NCI-H146 (cell line): ENCODE measurements at regions not wholly inside any gene's neighbourhood (a gene's known extent, or its start where the extent isn't known, plus 50 kb on each side); places are given as distances from the start of the nearest gene placed in this dataset.
"Not testable (repeated sequence)": the region's sequence is repeated elsewhere in the genome, so short reads cannot be mapped to it uniquely, and the experiment has no call there.

Source experiments
- DNase-seq: peaks from one replicate; lab custom pipeline; 2025; lab: John Stamatoyannopoulos, UW

DNA sequence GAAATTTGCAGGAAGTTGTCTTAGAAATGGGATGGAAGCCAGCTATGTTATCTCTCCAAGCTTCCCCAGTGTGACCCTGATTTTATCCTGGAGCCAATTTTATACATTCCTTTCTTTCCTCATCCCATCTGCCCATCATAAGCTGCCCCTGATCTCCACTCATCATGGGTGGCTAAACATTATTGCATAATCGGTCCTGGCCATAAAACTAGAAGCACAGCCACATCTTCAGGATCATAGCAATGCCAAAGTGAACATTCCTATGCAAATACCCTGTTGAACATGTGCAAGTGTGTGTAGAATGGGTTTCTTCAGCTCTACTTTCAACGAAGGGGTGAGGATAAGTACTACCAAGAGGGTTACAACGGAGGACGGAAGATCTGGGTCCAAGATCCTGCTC, 50.6 kb upstream of the COG2 start:
- no peak for DNase-seq

DNA sequence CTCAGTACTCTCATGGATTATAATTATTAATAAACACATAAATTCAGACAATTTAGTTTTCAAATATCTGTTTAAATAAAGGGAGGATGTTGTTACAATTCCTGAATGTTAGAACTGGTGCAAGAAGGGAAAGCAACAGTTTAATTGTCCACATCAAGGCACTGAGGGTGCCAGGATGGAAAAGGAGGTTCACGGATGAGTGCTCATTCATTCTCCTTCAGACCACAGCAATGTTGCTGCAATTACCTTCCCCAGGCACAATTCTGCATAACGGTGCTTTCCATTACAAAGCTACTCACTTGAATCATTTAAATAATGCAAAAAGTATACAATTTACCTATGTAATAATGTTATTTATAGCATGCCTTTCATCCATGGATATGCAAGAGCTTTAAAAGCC, 52.3 kb upstream of the COG2 start:
- DNase-seq: peak; percentile 4

DNA sequence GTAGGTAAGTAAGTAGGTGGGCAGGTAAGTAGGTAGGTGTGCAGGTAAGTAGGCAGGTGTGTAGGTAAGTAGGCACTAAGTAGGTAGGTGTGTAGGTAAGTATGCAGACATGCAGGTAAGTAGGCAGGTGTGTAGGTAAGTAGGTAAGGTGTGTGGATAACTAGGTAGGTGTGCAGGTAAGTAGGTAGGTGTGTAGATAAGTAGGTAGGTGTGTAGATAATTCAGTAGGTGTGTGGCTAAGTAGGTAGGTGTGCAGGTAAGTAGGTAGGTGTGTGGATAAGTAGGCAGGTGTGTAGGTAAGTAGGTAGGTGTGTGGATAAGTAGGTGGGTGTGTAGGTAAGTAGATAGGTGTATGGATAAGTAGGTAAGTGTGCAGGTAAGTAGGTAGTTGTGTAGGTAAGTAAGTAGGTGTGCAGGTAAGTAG, 53.9 kb upstream of the COG2 start:
- DNase-seq: no peak

DNA sequence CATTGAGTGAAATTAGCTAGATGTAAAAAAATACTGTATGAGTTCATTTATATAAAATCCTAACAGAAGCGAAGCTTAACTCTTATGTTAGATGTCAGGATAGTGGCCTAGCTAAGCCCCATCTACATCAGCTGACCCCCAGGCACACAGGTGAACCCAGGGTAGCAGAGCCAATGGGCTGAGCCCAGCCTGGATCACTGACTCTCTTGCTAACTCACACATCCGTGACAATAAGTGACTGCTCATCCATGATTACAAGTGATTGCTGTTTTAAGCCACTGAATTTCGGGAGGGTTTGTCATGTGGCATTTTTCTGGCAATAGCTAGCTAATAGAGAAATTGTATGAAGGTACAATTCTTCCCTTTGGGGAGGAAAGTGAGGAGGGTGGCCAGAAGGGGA, 55.2 kb upstream of the COG2 start:
- DNase-seq: no peak

DNA sequence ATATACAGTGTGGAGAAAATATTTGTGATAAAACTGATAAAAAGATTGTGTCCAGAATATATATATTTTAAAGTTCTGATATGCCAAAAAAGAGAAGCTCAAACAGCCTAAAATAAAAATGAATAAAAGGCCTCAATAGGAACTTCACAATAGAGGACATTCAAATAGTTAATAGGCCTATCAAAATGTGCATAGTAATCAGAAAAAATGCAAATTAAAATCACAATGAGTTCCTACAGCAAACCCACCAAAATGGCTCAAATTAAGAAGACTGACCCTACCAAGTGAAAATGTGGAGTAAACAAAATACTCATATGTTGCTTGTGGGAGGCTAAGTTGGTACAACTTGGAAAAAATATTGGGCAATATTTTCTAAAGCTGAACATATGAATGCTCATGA, 57.6 kb upstream of the COG2 start:
- DNase-seq: no peak

DNA sequence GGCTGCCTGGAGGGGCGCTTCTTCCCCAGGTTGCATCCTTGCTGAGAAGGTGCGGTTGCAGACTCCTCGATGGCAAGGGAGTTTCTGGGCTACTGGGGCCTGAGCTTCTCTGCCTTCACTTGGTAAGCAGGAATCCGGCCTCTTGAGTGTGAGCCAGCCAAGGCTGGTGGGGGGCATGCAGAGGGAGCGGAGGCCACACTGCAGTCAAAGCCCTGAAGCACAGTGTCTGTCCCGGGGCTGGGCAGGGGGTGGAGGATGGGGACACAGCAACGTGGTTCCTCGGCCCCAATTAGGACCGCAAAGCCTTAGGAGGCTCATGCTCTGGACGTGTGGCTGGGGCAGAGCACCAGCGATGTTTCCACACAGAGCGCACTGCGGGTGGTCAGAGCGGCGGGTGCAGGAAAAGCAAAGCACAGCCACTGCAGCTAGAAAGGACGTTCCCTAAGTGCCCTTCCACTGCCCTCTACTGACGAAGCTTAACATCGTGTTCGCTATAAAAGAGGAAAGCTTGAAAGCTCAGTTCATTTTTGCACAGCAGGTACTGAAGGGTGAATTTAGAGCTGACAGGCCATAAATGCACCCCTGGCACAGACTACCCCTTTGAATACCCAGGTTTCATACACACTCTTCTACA, 60.7 kb upstream of the COG2 start:
- DNase-seq: peak; percentile 75

DNA sequence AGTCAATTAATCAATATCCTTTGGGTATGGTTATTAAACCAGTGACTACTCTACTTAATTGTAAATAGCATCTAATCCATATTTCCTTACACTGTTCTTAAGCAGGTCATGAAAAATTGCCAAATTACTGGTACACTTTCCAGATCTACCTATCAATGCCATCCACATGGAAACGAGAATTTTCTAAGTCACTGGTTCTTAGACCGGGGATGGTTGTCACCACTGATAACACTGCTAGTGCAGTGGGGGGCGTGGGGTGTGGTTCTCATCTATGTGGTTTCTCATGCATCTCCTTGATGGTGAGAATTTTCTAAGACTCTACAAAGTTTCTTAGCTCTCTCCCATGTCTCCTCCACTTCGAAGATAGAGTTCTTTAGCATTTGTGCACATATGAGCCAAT, 63.7 kb upstream of the COG2 start:
- no peak for DNase-seq

DNA sequence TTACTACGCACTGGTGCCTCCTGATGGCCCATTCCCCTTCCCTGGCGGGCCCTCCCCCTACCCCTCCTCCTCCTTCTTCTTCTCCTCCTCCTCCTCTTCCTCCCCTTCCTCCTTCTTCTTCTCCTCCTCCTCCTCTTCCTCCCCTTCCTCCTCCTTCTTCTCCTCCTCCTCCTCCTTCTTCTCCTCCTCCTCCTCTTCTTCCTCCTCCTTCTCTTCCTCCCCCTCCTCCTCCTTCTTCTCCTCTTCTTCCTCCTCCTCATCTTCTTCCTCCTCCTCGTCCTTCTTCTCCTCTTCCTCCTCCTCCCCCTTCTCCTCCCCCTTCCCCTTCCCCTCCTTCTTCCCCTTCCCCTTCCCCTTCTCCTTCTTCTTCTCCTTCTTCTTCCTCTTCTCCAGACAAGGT, 64.7 kb upstream of the COG2 start:
- DNase-seq: no peak

DNA sequence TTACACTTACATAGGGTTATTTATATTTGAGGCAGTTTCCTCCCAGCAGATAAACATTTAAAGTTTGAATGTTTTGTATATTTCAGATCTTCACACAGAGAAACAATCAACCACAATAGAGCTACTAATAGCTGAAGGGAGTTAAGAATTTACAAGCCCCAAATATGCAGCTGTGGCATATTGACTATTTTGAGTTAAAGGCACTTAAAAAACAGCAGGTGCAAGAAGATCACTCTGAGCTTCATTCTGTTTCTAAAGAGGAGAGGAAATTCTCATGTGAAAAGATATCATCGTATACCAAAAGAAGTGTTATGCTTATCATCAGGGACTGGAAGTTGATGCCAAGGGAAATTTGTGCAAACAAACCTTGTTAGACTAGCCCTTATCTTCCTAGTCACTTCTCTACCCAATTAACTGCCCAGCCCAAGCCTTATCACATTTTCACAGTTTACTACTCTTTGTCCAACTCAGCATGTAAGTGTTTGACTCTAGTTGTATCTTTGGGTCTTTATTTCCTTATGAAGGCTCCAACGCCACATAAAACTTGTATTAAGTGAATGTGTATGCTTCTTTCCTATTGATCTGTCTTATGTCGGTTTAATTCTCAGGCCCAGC, 66.3 kb upstream of the COG2 start:
- DNase-seq: peak; percentile 56

DNA sequence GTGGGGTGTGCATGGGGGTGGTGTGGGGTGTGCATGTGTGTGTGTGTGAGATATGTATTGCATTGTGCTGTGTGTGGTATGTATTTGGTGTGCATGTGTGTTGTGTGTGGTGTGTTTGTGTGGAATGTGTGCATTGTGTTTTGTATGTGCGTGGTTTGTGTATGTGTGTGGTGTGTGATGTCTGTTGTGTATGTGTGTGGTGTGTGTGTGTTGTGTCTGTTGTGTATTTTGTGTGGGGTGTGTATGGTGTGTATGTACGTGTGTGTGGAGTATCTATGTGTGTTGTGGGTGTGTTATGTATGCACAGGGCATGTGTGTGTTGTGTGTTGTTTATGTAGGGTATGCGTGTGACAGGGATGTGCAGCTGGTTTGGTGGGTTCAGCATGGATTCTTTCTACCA, 67.8 kb upstream of the COG2 start:
- no peak for DNase-seq

DNA sequence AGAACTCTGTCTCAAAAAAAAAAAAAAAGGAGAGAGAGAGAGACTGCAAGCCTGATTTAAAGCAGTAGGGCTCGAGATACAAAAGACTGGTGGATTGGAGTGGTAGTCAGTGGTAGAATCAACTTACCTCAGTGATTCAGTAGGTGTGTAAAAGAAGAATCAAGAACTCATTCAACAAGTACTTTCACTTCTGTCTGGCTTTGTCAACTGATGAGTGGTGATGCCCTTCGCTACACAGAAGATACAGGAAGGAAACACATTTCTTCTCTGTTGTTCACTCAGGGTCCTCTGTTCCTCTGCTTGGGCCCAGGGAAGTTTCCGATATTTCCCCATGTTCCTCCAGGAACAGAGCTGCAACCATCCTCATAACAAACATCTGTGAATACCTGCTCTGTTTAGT, 68.6 kb upstream of the COG2 start:
- DNase-seq: no peak

DNA sequence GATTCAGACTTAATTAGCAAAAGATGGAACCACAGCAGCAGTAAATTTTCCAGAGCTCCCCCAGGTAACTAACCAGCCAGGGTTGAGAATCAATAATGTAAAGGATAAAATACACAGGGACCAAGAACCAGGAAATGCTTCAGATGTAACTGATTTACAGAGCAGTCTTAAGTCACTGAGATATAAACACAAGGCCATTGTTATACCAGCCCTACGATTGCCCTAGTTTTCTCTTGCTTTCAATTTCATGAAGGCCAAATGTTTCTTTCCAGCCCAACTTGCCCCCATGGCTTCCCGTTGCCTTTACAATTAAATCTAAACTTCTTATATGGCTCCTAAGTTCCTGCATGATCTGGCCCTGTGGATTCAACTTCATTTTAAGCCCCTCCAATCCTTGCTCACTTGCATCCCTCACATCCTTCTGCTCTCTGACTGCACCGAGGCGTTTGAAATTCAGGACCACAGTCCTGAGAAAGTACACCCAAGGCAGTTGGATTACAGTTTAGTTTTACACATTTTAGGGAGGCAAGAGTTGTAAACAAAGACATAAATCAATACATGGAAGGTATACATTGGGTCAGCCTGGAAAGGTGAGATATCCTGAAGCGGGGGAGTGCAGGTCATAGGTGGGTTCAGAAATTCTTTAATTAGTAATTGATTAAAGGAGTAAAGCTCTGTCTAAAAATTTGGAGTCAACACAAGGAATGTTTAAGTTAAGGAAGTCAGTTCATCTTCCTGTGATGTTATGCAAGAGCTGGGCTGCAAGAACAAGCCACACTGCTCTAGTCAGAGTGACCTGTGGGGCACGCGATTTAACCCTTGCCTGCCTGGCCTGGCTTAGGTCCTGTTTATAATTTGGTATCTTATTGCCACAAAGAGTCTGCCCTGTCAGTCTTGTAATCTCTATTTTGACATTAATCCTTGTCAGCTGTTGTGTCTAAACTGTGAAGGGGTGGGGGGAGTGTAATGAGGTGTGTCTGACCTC, 69.9 kb upstream of the COG2 start:
- DNase-seq: no peak

DNA sequence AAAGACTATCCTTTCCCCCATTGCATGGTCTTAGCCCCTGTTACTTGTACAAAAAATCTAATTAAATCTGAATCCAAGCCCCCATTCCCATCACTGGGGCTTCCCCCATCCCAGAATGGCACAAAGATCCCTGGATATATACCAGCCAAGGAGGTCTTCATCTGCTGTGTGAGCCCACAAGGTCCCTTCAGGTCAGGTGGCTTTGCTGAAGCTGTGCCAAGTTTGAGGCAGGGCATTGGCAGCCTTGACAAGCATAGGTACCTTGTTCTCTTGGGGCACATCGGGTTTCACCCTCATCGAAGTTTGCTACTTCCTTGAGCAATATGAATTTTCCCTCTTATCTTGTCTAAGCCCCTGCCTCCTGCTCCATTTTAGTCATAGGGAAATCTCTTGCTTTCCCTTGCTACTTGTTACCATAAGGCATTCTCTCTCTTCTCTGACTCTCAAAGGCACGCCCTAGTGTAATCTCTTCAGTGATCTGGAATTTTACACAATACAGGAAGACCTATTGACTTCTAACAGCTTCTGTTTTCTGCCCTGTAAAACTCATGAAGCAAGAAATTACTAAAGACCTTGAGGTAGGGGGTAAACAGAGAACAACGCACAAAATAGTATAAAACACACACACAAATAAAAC, 71.4 kb upstream of the COG2 start:
- no peak for DNase-seq

DNA sequence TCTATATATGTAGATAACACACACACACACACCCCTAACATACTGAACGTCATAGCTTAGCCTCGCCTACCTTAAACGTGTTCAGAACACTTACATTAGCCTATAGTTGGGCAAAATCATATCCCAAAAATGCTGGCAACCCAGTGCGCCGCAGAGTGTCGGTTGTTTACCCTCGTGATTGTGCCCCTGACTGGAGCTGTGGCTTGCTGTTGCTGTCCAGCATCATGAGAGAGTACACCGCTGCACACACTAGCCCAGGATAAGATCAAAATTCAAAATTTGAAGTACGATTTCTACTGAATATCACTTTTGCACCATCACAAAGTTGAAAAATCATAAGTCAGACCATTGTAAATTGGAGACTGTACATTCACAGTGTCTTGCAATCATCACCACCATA, 73.1 kb upstream of the COG2 start:
- DNase-seq: no peak

DNA sequence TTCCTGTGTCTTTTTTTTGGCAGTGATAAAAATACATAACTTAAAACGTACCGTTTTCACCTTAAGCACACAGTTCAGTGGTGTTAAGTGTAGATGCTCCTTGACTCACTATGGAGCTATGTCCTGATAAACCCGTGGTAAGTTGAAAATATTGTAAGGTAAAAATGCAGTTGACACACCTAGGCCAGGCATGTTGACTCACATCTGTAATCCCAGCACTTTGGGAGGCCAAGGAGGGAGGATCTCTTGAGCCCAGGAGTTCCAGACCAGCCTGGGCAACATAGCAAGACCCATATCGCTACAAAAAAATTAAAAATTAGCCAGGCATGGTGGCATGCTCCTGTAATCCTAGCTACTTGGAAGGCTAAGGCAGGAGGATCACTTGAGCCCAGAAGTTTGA, 73.6 kb upstream of the COG2 start:
- DNase-seq: no peak

DNA sequence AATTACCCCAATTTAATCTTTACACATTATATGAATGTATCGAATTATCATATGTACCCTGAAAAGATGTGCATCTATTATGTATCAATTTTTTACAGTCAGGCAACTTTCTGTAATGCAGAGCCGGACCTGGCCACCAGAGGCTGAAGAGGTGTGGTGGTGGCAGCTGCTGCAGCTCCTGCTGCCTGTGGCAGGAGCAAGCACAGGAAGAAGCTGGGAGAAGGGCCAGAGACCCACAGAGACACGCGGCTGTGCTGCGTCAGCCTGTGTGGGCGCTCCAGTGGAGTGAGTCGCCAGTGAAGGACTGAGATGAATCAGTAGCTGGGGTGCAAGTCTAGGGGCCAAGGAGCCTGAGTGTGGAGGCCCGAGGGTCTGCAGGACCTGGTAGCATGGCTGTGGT, 74.3 kb upstream of the COG2 start:
- DNase-seq: peak; percentile 12

DNA sequence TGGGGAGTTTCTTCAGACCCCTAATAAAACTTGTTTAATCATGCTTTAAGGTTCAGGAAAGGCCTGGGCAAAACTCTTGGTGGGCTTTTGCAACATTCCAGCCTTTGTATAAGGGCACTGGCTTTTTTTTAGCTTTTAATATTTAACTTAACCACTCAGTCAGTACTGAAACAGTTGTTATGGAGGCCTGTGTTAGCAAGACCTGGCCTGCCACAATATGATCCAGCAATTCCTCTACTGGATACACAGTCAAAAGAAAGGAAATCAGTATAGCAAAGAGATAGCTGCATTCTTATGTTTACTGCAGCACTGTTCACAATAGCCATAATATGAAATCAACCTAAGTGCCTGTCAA, 75.1 kb upstream of the COG2 start:
- no peak for DNase-seq

DNA sequence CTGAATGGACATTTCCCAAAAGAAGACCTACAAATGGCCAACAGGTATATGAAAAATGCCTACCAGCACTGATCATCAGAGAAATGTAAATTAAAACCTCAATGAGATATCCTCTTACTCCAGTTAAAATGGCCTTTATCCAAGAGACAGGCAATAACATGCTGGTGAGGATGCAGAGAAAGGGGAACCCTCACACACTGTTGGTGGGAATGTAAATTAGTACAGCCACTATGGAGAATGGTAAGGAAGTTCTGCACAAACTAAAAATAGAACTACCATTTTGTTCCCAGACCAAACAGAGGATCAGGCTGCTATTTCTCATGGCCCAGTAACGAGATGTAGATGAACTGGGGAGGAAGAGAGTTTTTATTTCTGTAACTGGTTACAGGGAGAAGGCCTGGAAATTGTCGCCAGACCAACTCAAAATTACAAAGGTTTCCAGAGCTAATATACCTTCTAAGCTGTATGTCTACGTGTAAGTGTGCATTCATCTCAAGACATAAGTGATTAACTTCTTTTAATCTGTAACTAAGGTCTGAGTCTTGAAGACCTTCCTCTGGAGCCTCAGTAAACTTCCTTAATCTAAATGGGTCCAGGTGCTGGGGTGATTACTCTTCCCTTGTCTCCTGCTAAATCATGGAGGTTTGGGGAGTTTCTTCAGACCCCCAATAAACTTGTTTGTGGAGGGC, 75.6 kb upstream of the COG2 start:
- DNase-seq: not testable (repeated sequence)

DNA sequence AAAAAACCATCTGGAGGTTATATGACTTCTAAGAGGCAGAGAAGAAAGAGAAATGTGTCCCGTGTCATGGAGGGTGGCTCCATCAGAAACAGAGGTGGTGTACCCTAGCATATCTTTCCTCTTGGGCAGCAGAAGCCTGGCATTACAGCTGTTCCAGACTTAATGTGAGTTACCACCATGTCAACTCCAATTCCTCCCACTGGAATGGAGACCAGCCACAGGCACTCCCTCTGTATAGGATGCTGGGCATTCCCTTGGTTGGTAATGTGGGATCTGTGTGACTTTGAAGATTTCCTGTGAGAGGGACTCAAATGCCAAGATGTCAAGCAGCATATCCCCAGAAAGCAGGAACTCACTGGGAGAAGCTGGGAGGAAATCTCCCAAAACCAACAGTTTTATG, 77.1 kb upstream of the COG2 start:
- no peak for DNase-seq

DNA sequence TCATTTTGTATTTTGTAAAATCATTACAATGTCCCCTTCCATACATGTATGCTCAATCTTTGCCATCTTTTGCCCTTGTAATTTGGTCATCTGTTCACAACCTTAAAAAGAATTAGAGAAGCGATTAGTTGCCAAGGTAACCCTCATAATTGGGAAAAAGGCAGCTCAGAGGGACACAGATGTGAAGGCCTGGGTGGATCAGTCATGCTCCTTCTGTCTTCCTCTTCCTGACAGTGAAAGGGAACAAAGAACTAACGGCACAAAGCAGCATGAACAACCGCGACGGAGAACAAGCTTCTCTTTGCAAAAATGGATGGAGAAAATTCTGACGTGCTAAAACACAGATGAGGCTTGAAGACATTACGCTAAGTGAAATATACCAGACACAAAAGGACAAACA, 78.7 kb upstream of the COG2 start:
- DNase-seq: no peak

DNA sequence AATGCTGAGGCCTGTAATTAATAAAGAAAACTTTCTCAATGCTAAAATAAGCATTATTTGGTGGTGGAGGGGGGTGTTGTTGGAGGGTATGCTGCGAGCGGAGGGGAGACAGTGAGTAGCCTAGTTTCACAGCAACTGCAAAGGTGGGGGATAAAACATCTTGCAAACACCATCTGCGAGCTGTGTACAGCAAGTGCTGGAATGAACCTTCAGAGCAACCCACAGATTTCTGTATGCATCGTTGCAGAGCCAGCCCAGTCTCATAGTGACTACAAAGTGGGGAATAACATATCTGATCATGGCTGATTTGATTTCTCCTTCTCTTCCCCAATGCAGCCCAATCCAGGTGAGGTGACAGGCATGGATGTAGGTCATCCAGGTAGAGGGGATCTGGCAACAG, 80.7 kb upstream of the COG2 start:
- no peak for DNase-seq

DNA sequence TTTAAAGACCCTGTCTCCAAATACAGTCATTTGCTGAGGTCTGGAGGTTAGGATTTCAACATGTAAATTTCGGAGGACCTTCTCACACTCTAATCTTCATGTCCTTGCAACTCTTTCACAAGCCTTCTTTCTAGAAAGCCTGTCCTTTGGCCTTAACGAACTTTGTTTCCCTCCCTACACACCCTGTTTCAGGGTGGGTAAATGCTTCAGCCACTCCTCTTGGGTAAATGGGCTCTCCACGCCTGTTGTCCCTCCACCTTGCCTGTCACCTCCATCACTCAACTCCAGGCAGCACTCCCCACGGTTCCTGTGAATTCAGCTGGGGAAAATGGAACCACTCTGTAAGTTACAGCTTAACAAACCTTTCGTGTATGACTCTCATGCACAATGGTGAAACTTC, 84.0 kb upstream of the COG2 start:
- DNase-seq: no peak
